Stimulated activated CD4-positive, alpha-beta T cell treated with anti-CD3 and anti-CD28 coated beads, Interleukin-1b, Interleukin-23, amount 100 ng/mL, for 1 hour (primary cell): ENCODE measurements at regions not wholly inside any gene's neighbourhood (a gene's known extent, or its start where the extent isn't known, plus 50 kb on each side); places are given as distances from the start of the nearest gene placed in this dataset.
A peak's percentile ranks its signal among the peaks of the same experiment; 100 is the strongest.
"Not testable (repeated sequence)": the region's sequence is repeated elsewhere in the genome, so short reads cannot be mapped to it uniquely, and the experiment has no call there.

ENCODE experiments used
- DNase-seq, 2 donors: peaks; one replicate each; pipeline ENCODE4 v3.0.0-alpha.2; 2020; ENCODE audit warnings: low read depth in 2 of 2

DNA sequence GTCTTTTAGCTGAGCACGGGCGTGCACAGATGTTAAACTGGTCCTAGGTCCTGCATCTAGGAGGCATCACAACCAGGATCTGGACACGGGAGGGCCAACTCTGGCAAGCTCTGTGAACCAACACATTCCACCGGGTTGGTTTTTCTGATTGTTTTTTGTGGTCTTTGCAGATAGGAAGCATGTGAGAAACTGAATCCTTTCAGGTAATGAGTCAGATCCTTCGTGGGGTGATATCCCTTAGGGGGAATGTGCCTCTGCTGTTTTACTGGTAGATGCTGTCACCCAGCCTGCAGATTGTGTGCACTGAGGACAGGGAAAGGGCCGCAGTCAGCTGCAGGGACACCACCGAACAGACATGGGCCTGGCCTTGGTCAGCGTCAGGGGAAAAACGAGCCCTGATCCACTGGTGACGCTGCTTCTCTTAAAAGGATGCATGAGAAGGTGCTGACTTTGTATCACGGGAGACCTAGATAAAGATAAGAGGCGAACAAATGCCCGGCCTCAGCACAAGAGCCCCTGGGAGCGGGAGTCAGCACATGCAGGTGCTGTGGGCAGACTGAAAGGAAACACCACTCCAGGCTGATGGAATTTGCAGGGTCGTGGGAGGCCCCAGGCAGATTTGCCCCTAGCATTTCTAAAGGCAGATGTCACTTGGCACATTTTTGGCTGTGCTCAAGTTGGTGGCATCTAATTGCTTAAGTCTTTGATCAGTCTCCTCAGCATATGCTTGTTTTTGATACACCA is 51.1 kb downstream of the DOP1B start:
- DNase-seq, result no peak

DNA sequence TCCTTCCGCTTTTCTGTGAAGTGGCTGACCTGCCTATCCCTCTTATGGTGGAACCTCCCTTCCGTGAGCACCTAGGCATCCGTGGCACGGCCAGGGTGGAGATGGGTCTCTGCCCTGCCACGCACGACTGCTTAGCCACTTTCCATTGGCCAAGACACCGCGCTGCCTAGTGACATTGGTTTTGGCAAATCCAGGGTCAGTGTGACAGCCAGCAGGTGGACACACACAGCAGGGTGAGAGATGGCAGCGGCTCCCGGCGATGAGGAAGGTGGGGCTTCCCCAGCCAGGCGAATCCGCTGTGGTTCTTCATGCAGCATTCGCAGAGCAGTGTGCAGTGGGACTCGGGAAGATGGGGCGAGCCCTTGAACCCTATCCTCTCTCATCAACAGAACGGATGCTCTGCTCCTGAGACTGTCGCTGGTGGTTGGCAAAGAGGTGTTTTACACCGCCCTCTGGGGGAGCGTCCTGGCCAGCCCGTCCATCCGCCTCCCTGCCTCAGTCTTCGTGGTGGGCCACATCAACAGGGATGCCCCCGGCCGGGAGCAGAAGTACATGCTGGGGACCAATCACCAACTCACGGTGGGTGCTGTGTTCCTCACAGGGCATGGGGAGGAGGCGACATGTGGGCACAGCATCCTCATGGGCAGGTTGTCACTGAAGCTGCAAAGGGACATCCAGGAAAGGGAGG is 51.8 kb downstream of the DOP1B start:
- DNase-seq, result no peak

DNA sequence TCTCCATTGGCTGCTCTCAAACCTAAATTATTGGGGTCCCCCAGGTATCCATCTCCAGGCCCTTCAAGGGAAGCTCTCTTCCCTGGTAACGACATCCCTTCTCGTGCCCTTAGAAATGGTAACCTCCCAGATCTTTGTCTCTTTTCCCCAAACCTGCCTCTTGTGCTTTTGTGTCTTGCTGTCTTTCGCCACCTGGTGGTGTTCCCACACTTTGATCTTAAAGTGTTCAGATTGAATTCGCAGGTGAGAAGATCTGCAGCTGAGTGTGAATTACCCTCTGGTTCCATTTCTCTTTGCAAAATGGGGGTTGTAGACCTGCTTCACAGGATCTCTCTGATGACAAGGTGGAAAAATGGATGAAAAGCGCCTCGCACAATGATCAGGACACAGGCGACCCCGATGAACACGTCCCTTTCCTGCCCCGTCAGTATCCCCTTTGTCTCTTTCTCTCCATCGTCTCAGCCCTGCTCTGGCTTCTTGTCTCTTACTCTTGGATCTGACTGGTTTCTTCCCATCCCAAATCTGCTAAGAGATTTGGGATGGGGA is 53.1 kb downstream of the DOP1B start:
- peak in 1 of 2 donors; percentile 6 for DNase-seq

DNA sequence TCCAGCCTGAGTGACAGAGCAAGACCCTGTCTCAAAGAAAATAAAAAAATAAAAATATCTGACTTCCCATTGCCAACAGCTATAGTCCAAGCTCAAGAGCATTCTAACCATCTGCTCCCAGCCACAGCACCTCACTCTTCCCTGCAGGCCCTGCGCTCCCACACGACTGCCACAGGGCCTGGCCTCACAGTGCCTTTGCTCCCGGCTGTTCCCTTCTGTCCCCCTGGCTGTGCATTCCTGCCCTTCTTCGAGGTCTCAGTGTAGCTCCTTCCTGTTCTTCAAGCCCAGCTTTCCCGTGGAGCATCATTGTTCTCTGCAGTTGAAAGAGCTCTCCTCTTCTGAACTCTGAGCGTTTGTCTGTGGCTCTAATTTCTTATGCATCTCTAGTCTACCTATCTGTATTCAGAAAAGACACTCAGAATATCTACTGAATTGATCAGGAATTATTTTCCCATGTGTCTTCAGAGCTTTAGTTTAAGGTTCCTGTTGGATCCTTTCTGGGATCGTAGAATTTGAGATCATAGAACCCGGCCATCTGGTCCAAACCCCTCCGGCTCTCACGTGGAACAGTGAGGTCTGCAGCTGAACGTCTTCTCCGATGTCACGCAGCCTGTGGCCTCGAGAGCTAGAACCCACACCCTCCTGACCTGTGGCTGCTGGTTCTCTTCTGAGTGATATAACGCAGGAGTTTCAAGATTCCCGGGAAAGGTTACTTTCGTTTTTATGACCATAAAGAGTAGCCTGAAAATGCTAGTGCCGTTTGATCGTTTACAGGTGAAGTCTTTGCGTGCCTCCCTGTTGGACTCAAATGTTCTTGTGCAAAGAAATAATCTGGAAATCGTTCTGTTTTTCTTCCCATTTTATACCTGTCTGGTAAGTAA is 54.4 kb downstream of the DOP1B start:
- DNase-seq, result no peak

DNA sequence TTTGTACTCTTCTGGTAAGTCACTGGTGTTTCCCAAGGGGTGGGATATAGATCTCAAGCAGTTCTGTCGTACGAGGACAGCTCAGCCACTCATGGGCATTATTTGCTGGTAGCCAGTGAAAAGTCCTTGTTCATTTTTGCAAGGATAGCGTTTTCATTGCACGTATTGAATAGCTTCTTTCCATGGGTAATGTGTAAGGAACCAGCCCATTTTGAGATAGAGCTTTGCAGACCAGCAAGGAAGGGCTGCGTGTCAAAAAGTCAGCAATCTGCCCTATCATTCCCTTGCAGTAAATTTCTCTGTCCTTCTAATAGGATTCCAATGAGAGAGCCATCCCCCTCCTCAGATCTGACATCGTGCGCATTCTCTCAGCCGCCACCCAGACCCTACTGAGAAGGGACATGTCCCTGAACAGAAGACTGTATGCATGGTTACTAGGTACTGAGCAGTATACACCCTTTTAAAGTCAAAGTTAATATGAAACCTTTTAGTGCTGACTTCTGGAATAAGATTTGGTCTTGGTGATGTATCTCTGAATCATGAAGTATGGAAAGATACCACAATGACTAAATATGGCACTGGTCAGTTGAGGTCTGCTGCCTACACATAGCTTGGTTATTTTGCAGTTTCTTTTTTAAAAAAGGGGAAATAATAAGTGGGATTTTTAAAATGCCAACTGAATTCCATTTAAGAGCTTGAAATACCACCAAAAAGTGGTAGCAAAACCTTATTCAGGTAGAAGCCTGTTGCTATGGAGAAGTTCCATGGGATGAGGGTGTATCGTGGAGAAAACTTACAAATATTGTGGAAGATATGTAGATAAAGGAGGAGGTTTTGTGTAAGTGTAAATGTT is 55.3 kb downstream of the DOP1B start:
- no peak for DNase-seq

DNA sequence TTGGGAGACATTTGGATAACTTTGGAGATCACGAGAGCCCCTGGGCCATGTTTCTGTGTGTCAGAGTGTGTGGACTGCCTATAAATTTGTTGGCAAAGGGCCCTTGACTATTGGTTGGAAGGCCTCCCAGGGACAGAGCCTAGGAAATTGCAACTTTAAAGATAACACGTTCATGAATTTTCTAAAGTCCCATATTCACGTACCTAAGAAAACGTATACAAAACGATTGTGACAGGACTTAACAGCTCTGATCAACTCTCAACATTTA is 55.8 kb downstream of the DOP1B start:
- DNase-seq, result no peak

DNA sequence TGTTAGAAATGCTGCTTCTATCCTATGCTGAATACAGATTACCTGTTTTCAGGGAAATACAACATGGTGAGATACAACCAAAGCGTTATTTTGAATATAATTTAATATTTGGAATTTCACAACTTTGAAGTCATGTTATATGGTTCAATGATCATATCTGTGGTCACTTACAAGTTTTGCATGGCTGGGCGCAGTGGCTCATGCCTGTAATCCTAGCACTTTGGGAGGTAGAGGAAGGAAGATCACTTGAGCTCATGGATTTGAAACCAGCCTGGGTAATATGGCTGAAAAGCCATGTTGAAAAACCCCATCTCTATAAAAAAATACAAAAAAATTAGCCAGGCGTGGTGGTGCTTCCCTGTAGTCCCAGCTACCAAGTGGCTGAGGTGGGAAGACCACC is 57.9 kb downstream of the DOP1B start:
- DNase-seq, result no peak

DNA sequence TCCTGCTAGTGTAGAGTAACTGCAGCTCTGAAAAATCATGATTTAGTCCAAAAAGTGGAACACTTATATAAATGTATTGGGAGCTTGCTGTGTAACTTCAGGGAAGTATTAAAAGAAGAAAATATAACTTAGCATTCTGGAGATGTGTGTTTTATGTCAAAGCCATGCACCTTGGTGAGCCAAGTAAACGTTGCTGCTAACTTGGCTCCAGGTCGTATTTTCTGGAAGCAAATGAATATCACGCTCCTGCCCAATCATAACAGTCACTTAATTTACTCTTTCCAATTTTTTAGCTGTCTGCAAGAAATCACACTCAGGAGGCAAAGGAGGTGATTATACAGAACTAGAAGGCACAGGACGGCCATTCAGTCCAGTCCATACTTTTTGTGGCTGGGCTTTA is 61.1 kb downstream of the DOP1B start:
- DNase-seq, result no peak

DNA sequence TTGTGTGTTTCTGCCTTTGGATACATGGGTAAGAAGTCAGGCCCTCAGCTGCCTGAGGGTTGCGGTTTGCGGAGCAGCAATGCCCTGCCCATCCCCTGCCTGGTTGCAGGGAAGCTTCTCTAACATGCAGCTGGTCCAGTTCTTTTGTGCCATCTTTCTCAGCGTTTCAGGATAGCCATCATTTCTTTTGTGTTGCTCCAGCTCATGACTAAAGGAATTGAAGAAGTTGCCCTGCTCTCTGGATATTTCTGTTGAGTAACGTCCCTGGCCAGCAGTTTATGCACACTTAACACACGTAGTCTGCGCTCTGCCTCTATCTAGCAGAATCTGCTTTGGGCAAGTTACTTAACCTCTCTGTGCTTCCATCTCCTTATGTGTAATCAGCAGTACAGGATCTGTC is 62.1 kb downstream of the DOP1B start:
- no peak for DNase-seq

DNA sequence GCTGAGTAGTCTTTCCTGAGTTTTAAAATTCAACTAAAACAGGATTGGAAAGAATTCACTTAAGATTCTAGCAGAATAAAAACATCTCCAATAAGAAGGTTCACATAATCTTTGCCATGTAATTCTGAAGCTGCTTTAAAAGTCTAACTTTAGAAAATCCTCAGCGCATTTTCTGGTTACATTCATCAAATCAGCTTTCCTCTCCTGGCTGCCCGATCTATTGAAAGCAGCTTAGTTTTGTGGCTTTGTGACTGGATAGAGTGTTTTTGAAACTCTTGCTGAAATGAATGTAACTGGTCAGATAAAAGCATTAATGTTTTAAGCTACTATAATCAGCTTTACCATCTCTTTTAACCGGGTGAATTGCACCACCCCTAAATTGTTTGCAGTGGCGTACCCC is 66.8 kb downstream of the DOP1B start:
- DNase-seq, result no peak

DNA sequence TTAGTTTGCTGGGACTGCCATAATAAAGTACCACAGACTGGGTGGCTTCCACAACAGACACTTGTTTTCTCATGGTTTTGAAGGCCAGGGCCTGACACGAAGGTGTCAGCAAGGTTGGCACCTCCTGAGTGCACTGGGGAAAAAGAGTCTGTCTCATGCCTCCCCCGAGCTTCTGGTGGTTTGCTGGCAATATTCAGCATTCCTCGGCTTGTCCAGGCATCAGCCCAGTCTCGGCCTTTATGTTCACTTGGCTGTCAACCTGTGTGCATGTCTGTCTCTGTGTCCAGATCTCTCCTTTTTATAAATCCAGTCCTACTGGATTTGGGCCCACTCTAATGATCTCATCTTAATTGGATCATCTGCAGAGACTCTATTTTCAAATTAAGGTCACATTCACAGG is 72.6 kb downstream of the DOP1B start:
- DNase-seq, result no peak

DNA sequence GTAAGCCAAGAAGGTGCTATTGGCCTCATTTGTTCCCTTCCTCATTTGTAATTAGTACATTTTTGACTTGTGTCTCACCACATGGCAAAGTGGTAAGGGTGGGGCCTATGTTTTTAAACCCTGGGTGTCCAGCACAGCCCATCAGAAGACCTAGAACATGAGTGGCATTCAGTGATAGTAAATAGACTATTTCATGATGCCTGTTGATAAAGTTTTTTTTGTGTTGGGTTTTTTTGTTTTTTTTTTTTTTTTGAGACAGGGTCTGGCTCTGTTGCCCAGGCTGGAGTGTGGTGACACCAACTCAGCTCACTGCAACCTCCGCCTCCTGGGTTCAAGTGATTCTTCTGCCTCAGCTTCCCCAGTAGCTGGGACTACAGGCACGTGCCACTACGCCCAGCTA is 74.8 kb downstream of the DOP1B start:
- DNase-seq, result not testable (repeated sequence)

DNA sequence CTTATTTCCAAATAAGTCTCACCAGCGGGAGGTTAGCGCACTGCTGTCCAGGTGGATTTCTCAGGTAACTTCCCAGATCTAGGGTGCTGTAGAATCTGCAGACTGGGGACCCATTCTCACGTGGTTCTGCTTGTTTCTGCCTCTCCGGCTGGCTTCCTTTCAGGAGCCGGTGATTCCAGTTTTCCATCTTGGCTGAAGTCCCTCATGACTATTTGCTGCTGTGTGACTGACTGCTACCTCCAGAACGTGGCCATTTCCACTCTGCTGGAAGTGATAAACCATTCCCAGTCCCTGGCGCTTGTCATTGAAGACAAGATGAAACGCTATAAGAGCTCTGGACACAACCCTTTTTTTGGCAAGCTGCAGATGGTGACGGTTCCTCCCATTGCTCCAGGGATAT is 76.0 kb downstream of the DOP1B start:
- DNase-seq, result no peak

DNA sequence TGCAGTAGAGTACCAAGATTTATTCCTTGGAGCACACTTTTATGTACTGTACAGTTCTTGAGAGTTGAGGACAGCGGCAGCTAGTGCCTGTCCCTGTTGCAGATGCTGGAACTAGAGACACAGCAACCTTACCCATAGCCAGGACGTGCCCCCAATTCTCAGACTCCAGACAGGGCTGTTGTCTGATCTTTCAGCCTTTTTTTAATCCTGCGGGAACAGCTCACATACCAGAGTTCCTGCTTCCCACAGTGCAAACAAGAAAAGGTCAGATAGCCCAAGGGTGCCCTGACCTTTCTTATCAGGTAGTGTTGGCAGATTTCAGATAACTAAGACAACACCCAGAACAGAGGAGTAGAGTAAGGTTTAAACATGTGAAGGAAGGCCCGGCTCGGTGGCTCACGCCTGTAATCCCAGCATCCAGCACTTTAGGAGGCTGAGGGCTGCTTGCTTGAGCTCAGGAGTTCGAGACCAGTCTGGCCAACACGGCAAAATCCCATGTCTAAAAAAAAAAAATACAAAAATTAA is 78.5 kb downstream of the DOP1B start:
- DNase-seq, result no peak

DNA sequence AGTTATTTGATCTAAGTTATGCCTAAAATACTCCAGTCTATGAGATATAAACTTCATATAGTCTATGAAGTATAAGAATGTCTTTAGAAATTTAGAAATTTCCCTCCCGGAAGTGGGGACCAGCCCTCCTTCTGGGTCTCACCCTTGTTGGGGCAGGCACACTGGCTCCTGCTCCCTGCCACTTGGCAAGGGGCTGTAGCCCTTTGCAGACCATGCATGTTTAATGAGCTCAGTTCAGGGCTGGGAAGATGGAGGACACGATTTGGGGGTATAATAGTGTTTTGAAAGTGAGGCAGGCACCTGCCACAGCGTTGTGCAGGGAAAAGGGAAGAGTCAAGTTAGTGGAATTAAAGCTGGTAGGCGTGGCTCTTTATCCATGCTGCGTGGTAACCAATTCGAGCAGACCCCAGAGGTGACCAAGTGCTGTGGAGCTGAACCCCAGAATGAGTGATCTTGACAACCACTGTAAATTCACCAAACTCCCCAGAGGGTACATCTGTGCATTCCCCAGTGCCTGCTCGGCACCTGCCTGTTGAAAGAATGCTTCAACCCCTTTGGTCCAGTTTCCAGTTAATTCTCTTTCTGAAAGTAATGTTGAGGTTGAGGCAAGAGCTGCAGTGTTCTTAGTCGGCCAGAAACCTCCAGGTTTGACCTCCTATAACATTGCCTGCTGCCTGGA is 79.6 kb downstream of the DOP1B start:
- no peak for DNase-seq

DNA sequence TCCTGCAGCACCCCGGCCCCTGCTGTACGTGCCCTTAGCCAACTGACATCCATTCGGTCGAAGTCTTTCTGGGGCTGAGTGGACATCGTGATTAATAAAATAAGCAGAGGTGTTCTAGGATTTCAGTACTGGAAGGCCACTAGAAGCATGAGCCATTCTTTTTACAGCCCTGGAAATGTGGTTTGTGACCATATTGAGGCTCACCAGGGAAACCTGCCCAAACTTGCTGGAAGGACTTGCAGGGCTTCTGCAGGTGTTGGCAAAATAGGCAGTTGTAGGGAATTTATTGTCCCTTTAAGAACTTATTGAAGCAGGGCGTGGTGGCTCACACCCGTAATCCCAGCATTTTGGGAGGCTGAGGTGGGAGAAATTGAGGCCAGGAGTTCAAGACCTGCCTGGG is 80.8 kb downstream of the DOP1B start:
- no peak for DNase-seq

DNA sequence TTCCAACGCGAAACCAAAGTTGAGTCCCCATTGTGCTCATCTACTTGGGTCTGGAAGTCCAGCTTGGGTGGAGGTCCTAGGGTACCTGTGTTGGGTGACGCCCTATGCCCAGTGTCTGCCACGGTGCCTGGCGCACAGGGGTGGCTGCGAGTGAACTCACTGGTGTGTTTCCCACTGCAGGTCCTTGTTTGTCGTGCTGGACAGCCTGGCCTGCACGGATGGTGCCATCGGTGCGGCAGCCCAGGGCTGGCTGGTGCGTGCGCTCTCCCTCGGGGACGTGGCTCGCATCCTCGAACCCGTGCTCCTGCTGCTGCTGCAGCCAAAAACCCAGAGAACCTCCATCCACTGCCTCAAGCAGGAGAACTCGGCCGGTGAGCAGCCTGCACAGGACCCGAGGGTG is 80.4 kb upstream of the MORC3 start:
- no peak for DNase-seq

DNA sequence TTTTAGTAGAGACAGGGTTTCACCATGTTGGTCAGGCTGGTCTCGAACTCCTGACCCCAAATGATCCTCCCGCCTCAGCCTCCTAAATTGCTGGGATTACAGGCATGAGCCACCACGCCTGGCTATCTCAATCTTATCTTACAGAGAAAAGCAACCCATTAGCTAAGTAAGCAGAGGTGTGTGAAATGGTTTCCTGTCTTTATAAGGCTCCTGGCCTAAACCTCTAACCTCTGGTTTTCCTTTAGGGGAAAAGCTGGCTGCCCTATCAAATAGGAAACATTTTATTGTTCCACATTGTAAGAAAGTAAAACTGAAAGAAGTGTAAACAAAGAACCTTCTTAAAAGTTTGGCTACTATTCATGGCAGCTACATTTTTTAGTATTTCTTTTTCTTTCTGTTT is 78.3 kb upstream of the MORC3 start:
- no peak for DNase-seq

DNA sequence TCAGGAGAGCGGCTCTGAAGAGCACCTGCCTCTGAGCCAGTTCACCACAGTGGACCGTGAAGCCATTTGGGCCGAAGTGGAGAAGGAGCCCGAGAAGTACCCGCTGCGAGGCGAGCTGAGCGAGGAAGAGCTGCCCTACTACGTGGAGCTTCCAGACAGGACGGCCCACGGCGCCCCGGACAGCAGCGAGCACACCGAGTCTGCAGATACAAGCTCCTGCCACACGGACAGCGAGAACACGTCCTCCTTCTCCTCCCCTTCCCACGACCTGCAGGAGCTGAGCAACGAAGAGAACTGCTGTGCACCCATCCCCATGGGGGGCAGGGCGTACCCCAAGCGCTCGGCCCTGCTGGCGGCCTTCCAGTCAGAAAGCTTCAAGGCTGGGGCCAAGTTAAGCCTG is 74.9 kb upstream of the MORC3 start:
- no peak for DNase-seq

DNA sequence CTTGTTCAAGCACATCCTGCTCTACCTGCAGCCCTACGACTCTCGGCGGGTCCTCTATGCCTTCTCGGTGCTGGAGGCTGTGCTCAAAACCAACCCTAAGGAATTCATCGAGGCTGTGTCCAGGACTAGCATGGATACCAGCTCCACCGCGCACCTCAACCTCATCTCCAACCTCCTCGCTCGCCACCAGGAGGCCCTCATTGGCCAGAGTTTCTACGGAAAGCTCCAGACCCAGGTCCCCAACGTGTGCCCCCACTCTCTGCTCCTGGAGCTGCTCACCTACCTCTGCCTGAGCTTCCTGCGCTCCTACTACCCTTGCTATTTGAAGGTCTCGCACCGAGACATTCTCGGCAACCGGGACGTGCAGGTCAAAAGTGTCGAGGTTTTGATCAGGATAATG is 74.3 kb upstream of the MORC3 start:
- no peak for DNase-seq

DNA sequence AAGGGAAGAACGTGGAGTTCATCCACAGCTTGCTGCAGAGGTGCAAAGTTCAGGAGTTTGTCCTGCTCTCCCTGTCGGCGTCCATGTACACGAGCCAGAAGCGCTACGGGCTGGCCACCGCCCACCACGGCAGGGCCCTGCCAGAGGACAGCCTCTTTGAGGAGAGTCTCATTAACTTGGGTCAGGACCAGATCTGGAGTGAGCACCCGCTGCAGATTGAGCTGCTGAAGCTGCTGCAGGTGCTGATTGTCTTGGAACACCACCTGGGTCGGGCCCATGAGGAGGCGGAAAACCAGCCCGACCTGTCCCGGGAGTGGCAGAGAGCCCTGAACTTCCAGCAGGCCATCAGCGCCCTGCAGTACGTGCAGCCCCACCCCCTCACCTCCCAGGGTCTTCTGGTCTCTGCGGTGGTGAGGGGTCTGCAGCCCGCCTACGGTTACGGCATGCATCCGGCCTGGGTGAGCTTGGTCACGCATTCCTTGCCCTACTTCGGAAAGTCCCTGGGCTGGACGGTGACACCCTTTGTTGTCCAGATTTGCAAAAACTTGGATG is 73.8 kb upstream of the MORC3 start:
- no peak for DNase-seq
